Nucleus accumbens (tissue), 56 donors: ENCODE measurements at regions not wholly inside any gene's neighbourhood (a gene's known extent, or its start where the extent isn't known, plus 50 kb on each side); places are given as distances from the start of the nearest gene placed in this dataset.
"Not testable (repeated sequence)": the region's sequence is repeated elsewhere in the genome, so short reads cannot be mapped to it uniquely, and the experiment has no call there.

ENCODE experiments used
- DNase-seq, 56 donors: peaks; one replicate each; lab custom pipeline; 2025; lab: John Stamatoyannopoulos, UW

DNA sequence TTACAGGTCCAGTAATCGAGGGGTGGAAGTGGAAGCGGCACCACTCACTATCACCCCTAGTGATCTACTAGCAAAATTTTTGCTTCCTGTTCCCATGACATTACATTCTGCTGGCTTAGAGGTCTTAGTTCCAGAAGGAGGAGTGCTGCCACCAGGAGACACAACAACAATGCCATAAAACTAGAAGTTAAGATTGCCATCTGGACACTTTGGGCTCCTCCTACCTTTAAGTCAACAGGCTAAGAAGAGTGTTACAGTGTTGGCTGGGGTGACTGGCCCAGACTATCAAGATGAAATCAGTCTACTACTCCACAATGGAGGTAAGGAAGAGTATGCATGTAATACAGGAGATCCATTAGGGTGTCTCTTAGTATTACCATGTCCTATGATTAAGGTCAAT is 498.5 kb upstream of the ATXN7L3B start:
- DNase-seq, result not testable (repeated sequence)

GRCh38 chr12:74043343-74043742 is 494.3 kb upstream of the ATXN7L3B start:
- DNase-seq, result no peak

DNA sequence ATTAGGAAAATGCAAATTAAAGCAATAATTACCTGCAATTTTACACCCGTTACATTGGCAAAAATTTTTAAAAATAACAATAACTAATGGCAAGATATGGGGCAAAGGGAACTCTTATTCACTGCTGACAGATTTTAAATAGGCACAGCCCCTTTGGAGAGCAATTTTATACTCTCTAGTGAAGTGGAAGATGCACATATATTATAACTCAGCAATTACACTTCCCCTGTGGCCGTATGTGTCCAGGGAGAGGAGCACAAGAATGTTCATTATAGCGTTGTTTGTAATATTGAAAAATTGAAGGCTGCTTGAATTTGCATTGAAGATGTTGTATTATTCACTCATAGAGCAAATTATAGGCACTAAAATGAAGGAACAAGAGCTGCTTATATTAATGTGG is 488.3 kb upstream of the ATXN7L3B start:
- no peak for DNase-seq

DNA sequence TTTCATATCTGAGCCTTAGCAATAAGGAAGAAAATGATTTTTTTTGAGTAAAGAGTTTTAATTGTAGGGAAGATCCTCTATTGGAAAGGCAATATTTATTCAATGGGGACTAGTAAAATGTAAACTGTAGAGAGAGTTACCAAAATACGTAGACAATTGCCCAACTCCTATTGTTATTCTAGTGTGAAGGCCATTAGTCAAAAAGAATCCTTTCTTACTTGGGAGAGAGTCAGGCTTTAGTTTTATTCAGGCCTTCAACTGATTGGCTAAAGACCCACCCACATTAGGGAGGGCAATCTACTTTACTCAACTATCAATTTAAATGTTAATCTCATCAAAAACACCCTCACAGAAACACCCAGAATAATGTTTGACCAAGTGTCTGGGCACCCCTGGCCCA is 485.8 kb upstream of the ATXN7L3B start:
- no peak for DNase-seq

- DNase-seq, result no peak
These were observed 471.2 kb upstream of the ATXN7L3B start for GRCh38 chr12:74066476-74066875.

GRCh38 chr12:74071182-74071581 is 466.5 kb upstream of the ATXN7L3B start:
- no peak for DNase-seq

GRCh38 chr12:74076918-74077317 is 460.7 kb upstream of the ATXN7L3B start:
- DNase-seq, result no peak

DNA sequence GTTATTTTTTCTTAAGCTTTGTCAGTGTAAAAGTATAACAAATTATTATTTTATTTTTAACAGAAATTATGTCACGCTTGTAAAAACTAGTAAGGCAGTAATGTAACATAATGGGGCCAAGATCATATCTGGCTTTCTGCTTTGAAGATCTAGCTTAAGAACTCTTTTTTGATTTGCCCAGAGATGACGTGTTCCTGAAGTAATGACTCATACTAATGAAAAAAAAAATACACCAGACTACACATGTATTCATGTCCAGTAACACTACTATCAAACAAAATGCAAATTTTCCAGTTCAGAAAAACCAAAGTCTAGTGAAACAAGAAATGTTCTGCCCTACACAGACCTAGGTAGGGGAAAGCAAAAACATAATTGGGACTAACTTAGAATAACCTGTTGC is 432.2 kb upstream of the ATXN7L3B start:
- no peak for DNase-seq

DNA sequence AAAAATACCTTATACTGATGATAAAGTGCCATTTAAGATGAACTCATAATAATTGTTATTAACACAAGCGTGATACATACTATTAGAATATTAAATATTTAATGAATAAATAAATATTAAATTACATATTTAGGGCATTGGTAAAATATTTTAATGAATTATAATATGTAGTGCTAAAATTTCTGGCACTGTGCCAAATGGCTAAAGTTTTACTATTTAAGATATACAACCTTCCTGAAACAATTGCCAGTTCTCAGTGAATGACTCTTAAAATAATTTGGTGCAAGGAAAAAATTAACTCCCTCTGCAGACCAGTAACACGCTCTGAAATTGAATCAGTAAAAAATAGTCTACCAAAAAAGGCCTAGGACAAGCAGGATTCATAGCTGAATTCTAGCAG is 428.9 kb upstream of the ATXN7L3B start:
- no peak for DNase-seq

DNA sequence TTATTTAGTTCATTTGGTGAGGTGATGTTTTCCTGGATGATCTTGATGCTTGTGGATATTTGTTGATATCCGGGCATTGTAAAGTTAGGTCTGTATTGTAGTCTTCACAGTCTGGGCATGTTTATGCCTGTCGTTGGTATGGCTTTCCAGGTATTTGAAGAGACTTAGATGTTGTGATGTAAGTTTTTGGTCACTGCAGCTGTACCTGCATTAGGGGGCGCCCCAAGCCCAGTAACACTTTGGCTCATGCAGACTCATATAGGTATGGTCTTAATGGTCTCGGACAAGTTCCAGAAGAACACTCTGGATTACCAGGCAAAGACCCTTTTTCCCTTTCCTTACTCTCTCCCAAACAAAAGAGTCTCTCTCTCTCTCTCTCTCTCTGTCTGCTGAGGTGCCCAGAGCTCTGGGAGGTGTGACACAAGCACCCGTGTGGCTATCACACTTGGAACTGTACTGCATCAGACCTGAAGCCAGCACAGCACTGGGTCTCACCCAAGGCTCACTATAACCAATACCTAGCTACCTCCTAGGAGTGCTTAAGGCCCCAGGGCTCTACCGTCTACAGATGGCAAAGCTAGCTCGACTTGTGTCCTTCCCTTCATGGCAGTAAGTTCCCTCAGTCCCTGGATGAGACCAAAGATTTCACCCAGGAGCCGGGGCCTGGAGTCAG is 425.8 kb upstream of the ATXN7L3B start:
- peak in 22 of 56 donors; percentile 1 to 58 (median 13) for DNase-seq

DNA sequence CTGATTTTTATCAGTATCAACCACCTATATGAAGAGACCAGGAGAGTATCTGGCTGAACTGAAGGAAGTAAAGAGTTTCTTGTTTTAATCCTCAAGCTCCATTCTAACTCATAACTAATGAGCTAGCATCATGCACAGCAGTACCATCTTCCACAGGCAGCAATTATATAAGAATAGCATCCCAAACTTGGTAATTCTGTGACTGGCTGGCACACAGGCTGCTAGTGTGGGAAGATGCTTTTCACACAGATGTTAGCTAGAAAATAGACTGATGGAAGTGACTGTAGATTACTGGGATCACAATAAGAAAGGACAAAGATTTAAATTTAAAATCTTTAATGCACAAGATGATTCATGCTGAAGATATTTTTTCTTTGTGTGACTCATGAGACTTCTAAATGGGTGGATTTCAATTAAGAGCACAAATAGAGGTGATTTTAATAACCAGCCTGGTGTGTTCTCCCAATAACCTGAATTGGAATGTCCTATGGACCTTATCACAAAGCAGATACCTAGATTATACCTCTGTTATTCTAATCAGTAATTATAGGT is 417.7 kb upstream of the ATXN7L3B start:
- peak in 20 of 56 donors; percentile 1 to 75 (median 20) for DNase-seq

DNA sequence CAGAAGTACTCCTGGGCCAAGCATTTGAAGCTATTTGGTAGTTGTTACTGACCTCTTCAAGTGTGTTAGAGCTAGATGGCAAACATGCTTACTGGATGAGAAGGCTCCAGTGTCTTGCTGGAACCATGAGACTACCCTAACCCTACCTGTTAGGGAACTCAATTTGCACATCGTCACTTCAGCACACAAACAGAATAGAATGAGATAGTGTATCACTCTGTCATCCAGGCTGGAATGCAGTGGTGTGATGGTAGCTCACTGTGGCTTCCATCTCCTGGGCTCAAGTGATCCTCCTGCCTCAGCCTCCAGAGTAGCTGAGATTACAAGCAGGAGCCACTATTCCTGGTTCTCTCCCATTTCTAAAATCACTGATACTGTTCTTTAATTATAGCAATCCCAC is 417.0 kb upstream of the ATXN7L3B start:
- DNase-seq, result no peak

- no peak for DNase-seq
These were observed 407.9 kb upstream of the ATXN7L3B start for GRCh38 chr12:74129702-74130101.

DNA sequence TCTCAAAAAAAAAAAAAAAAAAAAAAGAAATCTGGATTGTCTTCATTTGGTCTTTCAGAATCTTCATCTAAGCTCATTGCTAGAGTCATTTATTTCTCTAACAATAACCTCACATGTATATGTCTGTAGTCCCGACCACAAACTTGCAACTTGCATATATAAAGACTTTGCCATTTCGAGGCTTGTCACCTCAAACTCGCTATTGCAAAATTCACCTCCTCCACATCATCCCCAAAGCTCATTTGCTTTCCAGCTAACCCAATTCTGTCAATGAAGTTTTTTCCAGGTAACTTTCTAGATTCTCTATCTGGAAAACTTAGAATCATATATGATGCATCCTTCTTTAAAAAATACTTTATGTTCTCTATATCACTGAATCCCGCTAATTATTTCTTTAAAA is 393.2 kb upstream of the ATXN7L3B start:
- peak in 4 of 56 donors; percentile 1 to 2 (median 1) for DNase-seq

DNA sequence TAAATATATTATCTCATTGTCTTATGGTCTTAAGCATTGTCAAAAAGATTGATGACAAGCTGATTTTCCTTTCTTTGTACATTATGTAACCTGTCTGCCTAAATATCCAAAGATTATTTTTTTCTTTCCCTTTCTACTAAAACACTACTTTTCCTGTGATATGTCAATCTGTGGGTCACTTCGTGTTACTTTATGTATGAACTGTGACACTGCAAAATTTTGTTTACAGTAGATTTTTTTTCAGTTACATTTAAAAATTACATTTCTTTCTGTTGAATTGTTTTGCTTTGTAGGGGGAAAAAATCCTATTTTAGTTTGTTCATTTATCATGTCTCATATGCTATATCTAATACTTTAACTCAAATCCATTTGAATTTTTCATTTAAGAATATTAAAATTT is 392.3 kb upstream of the ATXN7L3B start:
- no peak for DNase-seq

DNA sequence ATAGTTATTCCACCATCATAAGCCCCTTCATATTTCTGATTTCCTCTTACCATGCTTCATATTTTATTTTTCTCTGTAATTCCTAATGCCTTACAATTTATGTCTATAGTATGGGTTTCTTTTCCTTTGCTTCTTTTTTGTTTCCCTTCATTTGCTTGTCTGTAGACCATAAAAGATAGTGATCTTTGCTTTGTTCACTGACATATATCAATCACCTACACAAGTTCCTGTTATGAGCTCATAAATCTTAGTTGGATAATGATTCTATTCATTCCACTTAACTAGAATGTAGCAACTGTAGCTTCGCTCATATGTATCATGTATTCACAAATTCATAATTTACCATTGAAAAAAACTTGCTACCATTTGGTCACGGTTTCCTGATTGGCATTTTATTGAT is 388.8 kb upstream of the ATXN7L3B start:
- DNase-seq, result no peak

DNA sequence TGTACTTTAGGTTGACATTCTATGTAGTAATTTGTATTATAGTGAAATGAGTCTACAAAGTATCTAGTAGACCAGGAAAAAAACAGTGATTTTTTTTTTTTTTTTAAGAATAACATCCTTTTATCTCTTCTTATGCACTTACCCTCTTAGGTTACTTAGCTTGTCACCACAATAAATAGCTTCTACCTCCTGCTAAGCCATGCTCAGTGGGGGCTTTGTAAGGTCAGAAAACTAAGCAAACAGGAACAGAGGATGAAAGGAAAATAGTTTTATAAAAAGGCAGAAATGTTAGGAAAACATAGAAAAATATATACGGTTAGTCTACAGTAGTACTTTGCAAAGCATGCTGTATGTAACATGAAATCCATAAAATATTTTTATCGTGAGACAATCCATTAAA is 385.3 kb upstream of the ATXN7L3B start:
- DNase-seq, result no peak

- no peak for DNase-seq
These were observed 371.5 kb upstream of the ATXN7L3B start for GRCh38 chr12:74166096-74166495.

DNA sequence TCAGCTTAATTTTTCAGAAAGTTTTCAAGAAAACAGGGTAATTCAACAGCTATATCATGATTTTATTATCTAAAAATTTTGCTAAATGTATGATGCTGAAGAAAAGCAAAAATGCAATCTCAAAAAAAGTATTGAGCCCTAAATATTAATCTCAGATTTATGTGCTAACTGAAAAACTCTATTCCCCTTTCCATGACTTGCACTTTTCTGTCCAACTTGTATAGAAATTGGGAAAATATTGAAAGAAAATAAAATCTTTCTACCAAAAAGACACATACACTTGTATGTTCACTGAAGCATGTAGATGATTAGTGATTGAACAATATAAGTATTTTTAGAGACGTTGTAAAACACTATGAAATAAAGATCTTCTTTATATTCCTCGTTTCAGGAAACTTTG is 368.0 kb upstream of the ATXN7L3B start:
- DNase-seq, result no peak

DNA sequence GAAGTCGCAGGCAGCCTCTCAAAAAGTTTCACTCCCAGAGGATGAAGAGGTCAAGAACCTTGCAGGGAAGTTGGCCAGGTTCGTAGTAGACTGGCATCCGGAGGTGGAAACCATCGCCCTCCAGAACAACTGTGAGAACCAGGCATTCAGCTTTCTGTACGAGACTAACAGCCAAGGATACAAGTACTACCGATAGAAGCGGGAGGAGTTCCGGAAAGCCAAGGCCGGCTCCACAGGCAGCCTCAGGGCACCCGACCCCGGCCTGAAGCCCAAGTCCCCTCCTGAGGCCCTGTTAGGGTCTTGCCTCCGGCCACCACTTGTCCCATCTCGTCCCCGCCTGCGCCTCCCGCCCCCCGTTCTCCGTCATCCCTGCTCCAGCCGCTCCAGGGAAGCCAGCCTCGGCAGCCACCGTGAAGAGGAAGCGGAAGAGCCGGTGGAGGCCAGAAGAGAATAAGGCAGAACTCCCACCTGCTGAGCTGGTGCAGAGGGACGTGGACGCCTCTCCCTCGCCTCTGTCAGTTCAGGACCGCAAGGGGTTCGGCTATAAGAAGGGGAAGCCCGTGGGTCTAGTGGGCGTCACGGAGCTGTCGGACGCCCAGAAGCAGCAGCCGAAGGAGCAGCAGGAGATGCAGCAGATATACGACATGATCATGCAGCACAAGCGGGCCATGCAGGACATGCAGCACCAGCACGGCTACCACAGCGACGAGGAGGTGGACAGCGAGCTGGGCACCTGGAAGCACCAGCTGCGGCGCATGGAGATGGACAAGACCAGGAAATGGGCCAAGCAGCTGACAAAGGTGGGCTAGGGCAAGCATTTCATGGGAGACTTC is 366.8 kb upstream of the ATXN7L3B start:
- no peak for DNase-seq

GRCh38 chr12:74171478-74171909 is 366.1 kb upstream of the ATXN7L3B start:
- DNase-seq, result no peak

DNA sequence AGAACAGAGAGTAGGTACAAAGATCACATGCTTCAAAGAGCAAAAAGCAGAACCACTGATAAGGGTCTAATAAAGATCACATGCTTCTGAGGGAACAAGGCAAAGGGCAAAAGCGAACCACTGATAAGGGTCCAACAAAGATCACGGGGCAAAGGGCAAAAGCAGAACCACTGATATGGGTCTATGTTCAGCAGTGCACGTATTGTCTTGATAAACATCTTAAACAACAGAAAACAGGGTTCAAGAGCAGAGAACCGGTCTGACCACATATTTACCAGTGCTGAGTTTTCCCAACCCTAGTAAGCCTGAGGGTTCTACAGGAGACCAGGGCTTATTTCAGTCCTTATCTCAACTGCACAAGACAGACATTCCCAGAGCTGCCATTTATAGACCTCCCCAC is 362.7 kb upstream of the ATXN7L3B start:
- DNase-seq, result not testable (repeated sequence)
